GM12878 (cell line): ENCODE measurements at regions not wholly inside any gene's neighbourhood (a gene's known extent, or its start where the extent isn't known, plus 50 kb on each side); places are given as distances from the start of the nearest gene placed in this dataset.

Experiments
- ATAC-seq: fragments of 200-7000 bp; cut with Tn5 transposase; 3 replicates; pipeline ENCODE4 v1.9.1; 2020; ENCODE audit warnings: mild to moderate bottlenecking, moderate library complexity
- BruUV-seq: library from RNA; stranded (reverse); fragments of 400-500 nt; replicated peaks from 2 replicates; lab custom pipeline; 2021; lab: Mats Ljungman, UMichigan
- CTCF ChIA-PET: fragments of 300-600 bp; sonication (Branson Sonifier 250); formaldehyde crosslinking; extraction: SDS; loops from one replicate; lab custom pipeline; 2021; ENCODE audit warnings: inconsistent platforms; lab: Yijun Ruan, JAX
- POLR2A ChIA-PET: fragments of 350-600 bp; formaldehyde crosslinking; extraction: SDS; loops from one replicate; lab custom pipeline; 2021; ENCODE audit warnings: inconsistent platforms; lab: Charles Lee
- RAD21 ChIA-PET: fragments of 300-600 bp; sonication (Branson Sonifier 250); formaldehyde crosslinking; loops from one replicate; lab custom pipeline; 2023; ENCODE audit warnings: antibody characterized with exemption; ENCODE audit not compliant: unreplicated experiment; lab: Charles Lee
- SMC1A ChIA-PET: fragments of 300-600 bp; sonication (Branson Sonifier 250); formaldehyde crosslinking; loops from one replicate; lab custom pipeline; 2023; ENCODE audit not compliant: unreplicated experiment, uncharacterized antibody; lab: Charles Lee
- DNase-seq: peaks from one replicate; pipeline ENCODE4 v3.0.0-alpha.2; 2011; ENCODE audit warnings: low read depth, low spot score
- FAIRE-seq: peaks from 3 replicates; lab custom pipeline; 2011; peaks lifted over from hg19 to GRCh38; lab: Jason Lieb, UNC
- H2AFZ ChIP-seq: 2 replicates; pipeline ENCODE4 v1.6.0; 2011; ENCODE audit warnings: low read depth, low read length, control low read depth; ENCODE audit not compliant: control insufficient read depth
- H3K27ac ChIP-seq: 2 replicates; pipeline ENCODE4 v1.5.1; 2011; ENCODE audit warnings: control low read depth; ENCODE audit not compliant: control insufficient read depth, insufficient read depth
- H3K27me3 ChIP-seq, 2 experiments: replicated peaks in 1 of 2; 2 replicates each; pipeline versions ENCODE4 v1.6.0 to v1.6.1; 2011; ENCODE audit warnings: low read length in 1 of 2; ENCODE audit not compliant: control insufficient read depth in 2 of 2, insufficient read depth in 2 of 2
- H3K36me3 ChIP-seq, 2 experiments: 2 replicates each; pipeline ENCODE4 v1.5.1; 2011; ENCODE audit warnings: low read length in 1 of 2; ENCODE audit not compliant: control insufficient read depth in 2 of 2, insufficient read depth in 2 of 2
- H3K4me1 ChIP-seq: 2 replicates; pipeline ENCODE4 v1.6.1; 2011; ENCODE audit warnings: mild to moderate bottlenecking, low read length, moderate library complexity, mixed read lengths; ENCODE audit not compliant: control insufficient read depth, insufficient read depth
- H3K4me2 ChIP-seq: 2 replicates; pipeline ENCODE4 v1.6.0; 2011; ENCODE audit warnings: control low read depth; ENCODE audit not compliant: control insufficient read depth, insufficient read depth
- H3K4me3 ChIP-seq: fragments of 200-600 bp; sonication (generic); 2 replicates; pipeline ENCODE4 v1.5.1; 2016
- H3K79me2 ChIP-seq: 2 replicates; pipeline ENCODE4 v1.6.0; 2011; ENCODE audit warnings: low read length; ENCODE audit not compliant: control insufficient read depth, insufficient read depth
- H3K9ac ChIP-seq: 2 replicates; pipeline ENCODE4 v1.8.0; 2011; ENCODE audit warnings: low read length, control low read depth, mixed read lengths; ENCODE audit not compliant: control insufficient read depth, insufficient read depth
- H3K9me3 ChIP-seq: replicated peaks from 3 replicates; pipeline ENCODE4 v1.5.1; 2011; ENCODE audit warnings: mild to moderate bottlenecking, low read length; ENCODE audit not compliant: control insufficient read depth, insufficient read depth
- H4K20me1 ChIP-seq: 2 replicates; pipeline ENCODE4 v1.6.0; 2011; ENCODE audit not compliant: control insufficient read depth, insufficient read depth
- FOXM1 ChIP-seq: IDR thresholded peaks from 2 replicates; pipeline ENCODE4 v1.6.1; 2012; ENCODE audit warnings: low read depth, mild to moderate bottlenecking, inconsistent platforms, low read length, moderate library complexity
- GATAD2B ChIP-seq: fragments of 450-650 bp; conservative IDR thresholded peaks from 2 replicates; pipeline ENCODE4 v1.6.1; 2017; ENCODE audit warnings: low read depth, mild to moderate bottlenecking, moderate library complexity
- MTA2 ChIP-seq: fragments of 450-650 bp; IDR thresholded peaks from 2 replicates; pipeline ENCODE4 v1.6.1; 2016; ENCODE audit warnings: low read depth, mild to moderate bottlenecking, moderate library complexity
- POLR2A ChIP-seq: IDR thresholded peaks from 2 replicates; pipeline ENCODE4 v1.6.1; 2011; ENCODE audit warnings: low read depth, mild to moderate bottlenecking, low read length
- SUZ12 ChIP-seq: fragments of 200-600 bp; sonication (generic); IDR thresholded peaks from one replicate; pipeline ENCODE4 v1.6.1; 2018; ENCODE audit warnings: antibody characterized with exemption, mild to moderate bottlenecking; ENCODE audit not compliant: unreplicated experiment
- ZNF384 ChIP-seq: IDR thresholded peaks from 2 replicates; pipeline ENCODE4 v1.6.1; 2012; ENCODE audit warnings: low read depth, mild to moderate bottlenecking, low read length, improper control_type of control experiment, borderline replicate concordance
- WGBS: methylation state at CpG from one replicate; pipeline ENCODE4 v1.1.6; 2016; ENCODE audit warnings: low lambda C conversion rate; ENCODE audit not compliant: insufficient replicate concordance, insufficient coverage; ENCODE audit errors: missing lambda C conversion rate; 5-methylcytosine and 5-hydroxymethylcytosine counted together
- in situ Hi-C: fragments of 300-500 bp; cut with MboI; formaldehyde crosslinking; loops from 9 replicates; pipeline ENCODE4 v1.14.3; 2018; ENCODE audit warnings: mixed read lengths
- intact Hi-C: fragments of 100-400 bp; cut with micrococcal nuclease; formaldehyde crosslinking; loops from one replicate; pipeline ENCODE4 v1.14.2; 2022; ENCODE audit not compliant: unreplicated experiment
- TF ChIP-seq, protein P1 (sequence below): IDR thresholded peaks from 2 replicates; pipeline ENCODE4 v1.6.1; 2011; ENCODE audit warnings: mild to moderate bottlenecking, low read depth, low read length, moderate library complexity; ENCODE audit not compliant: insufficient replicate concordance
- TF ChIP-seq, protein P2 (sequence below): fragments of 450-650 bp; IDR thresholded peaks from 2 replicates; pipeline ENCODE4 v1.6.1; 2014; ENCODE audit warnings: mild to moderate bottlenecking
- TF ChIP-seq, protein P3 (sequence below): fragments of 450-650 bp; IDR thresholded peaks from 2 replicates; pipeline ENCODE4 v1.6.1; 2017; ENCODE audit warnings: mild to moderate bottlenecking, moderate library complexity

DNA sequence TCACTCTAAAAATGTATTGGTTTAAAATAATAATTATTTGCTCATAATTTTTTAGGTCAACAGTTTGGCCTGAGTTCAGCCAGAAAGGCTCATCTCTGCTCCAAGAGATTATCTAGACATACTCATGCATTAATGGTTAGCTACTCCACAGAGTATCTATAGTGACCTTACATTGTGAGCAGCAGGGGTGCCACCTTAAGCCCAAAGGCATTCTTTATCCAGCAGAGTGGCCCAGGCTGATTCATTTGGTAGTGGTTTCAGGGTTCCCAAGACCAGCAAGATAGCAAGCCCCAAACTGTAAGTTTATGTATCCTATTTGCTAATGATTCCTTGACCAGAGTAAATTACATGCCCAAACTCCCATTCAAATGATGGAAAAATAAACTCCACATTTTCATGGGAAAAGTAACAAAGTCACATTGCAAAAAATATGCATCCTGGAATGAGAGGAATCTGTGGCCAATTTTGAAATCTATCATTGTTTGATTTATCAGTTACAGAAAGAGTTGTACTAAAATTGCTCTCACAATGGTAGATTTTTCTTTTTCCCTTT, 182.6 kb upstream of the KCNK2 start:
- no peaks in the 10 kb centered on the region for H3K4me1 ChIP-seq
- intact Hi-C loops: no loop called here
- SMC1A ChIA-PET: no interaction called here
- in situ Hi-C loops: no loop called here
- H3K27ac ChIP-seq: no peak overlapping the region
- no peaks in the 10 kb centered on the region for H3K9me3 ChIP-seq
- H3K4me2 ChIP-seq: no peak overlapping the region
- no peaks in the 10 kb centered on the region for H3K27me3 ChIP-seq
- H3K79me2 ChIP-seq: no peaks in the 10 kb centered on the region
- DNase-seq (no peak), ATAC-seq (no peak)
- no peak overlapping the region for H3K4me3 ChIP-seq
- H4K20me1 ChIP-seq: no peaks in the 10 kb centered on the region
- TF ChIP-seq ZNF384 (no peak), SUZ12 (no peak), POLR2A (no peak)
- TF ChIP-seq, all 136 proteins: peak for 0
- CTCF ChIA-PET: no interaction called here
- RAD21 ChIA-PET: no interaction called here
- Histone ChIP-seq H3K36me3 (no peaks in the 10 kb centered on the region), H3K9ac (no peak overlapping the region), H2AFZ (no peak overlapping the region)
- POLR2A ChIA-PET: no interaction called here
- no TSS peak for BruUV-seq
- FAIRE-seq: no peak

DNA sequence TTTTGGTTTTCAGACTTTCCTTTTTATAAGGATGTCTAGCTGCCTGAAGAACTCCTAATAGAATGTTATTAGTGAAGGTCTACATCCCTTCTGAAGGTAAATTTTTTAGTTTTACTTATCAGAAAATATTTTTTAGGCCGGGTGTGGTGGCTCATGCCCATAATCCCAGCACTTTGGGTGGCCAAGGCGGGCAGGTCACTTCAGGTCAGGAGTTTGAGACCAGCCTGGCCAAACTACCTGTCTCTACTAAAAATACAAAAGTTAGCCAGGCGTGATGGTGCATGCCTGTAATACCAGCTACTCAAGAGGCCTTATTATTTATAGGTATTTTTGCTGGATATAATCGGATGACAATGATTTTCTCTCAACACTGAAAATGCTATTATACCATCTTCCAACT, 181.9 kb upstream of the KCNK2 start:
- H3K9me3 ChIP-seq: no peaks in the 10 kb centered on the region
- in situ Hi-C loops (no loop called here), intact Hi-C loops (no loop called here)
- no peaks in the 10 kb centered on the region for H4K20me1 ChIP-seq
- no peak overlapping the region for H3K4me2 ChIP-seq
- DNase-seq: no peak
- 5% methylated on average over 4 of the region's 4 CpGs for WGBS
- POLR2A ChIA-PET: no interaction called here
- CTCF ChIA-PET: no interaction called here
- TF ChIP-seq, protein P1, sequence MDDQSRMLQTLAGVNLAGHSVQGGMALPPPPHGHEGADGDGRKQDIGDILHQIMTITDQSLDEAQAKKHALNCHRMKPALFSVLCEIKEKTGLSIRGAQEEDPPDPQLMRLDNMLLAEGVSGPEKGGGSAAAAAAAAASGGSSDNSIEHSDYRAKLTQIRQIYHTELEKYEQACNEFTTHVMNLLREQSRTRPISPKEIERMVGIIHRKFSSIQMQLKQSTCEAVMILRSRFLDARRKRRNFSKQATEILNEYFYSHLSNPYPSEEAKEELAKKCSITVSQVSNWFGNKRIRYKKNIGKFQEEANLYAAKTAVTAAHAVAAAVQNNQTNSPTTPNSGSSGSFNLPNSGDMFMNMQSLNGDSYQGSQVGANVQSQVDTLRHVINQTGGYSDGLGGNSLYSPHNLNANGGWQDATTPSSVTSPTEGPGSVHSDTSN: no peak
- TF ChIP-seq, protein P2, sequence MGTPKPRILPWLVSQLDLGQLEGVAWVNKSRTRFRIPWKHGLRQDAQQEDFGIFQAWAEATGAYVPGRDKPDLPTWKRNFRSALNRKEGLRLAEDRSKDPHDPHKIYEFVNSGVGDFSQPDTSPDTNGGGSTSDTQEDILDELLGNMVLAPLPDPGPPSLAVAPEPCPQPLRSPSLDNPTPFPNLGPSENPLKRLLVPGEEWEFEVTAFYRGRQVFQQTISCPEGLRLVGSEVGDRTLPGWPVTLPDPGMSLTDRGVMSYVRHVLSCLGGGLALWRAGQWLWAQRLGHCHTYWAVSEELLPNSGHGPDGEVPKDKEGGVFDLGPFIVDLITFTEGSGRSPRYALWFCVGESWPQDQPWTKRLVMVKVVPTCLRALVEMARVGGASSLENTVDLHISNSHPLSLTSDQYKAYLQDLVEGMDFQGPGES: no peak
- no peak for TF ChIP-seq GATAD2B
- TF ChIP-seq FOXM1: no peak
- TF ChIP-seq MTA2: no peak
- TF ChIP-seq, protein P3, sequence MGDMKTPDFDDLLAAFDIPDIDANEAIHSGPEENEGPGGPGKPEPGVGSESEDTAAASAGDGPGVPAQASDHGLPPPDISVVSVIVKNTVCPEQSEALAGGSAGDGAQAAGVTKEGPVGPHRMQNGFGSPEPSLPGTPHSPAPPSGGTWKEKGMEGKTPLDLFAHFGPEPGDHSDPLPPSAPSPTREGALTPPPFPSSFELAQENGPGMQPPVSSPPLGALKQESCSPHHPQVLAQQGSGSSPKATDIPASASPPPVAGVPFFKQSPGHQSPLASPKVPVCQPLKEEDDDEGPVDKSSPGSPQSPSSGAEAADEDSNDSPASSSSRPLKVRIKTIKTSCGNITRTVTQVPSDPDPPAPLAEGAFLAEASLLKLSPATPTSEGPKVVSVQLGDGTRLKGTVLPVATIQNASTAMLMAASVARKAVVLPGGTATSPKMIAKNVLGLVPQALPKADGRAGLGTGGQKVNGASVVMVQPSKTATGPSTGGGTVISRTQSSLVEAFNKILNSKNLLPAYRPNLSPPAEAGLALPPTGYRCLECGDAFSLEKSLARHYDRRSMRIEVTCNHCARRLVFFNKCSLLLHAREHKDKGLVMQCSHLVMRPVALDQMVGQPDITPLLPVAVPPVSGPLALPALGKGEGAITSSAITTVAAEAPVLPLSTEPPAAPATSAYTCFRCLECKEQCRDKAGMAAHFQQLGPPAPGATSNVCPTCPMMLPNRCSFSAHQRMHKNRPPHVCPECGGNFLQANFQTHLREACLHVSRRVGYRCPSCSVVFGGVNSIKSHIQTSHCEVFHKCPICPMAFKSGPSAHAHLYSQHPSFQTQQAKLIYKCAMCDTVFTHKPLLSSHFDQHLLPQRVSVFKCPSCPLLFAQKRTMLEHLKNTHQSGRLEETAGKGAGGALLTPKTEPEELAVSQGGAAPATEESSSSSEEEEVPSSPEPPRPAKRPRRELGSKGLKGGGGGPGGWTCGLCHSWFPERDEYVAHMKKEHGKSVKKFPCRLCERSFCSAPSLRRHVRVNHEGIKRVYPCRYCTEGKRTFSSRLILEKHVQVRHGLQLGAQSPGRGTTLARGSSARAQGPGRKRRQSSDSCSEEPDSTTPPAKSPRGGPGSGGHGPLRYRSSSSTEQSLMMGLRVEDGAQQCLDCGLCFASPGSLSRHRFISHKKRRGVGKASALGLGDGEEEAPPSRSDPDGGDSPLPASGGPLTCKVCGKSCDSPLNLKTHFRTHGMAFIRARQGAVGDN: no peak
- TF ChIP-seq, all 136 proteins: peak for 0
- Histone ChIP-seq H3K79me2 (no peaks in the 10 kb centered on the region), H3K27ac (no peak overlapping the region), H3K4me3 (no peak overlapping the region), H3K4me1 (no peaks in the 10 kb centered on the region), H3K9ac (no peak overlapping the region), H3K36me3 (no peaks in the 10 kb centered on the region), H2AFZ (no peak overlapping the region), H3K27me3 (no peaks in the 10 kb centered on the region)
- no peak for FAIRE-seq
- ChIA-PET SMC1A (interaction anchor here (0.7 kb wide), 1 partner anchor 155 kb away, joined by 3 read pairs; no protein-coding TSS in a partner anchor), RAD21 (no interaction called here)
- ATAC-seq: no peak
- BruUV-seq: no TSS peak
